Skeletal muscle cell (primary cell): ENCODE measurements at regions not wholly inside any gene's neighbourhood (a gene's known extent, or its start where the extent isn't known, plus 50 kb on each side); places are given as distances from the start of the nearest gene placed in this dataset.

Experiments
- DNase-seq: peaks from one replicate; pipeline ENCODE4 v3.0.0-alpha.2; 2010; ENCODE audit warnings: low read depth
- H3K4me3 ChIP-seq: 2 replicates; pipeline ENCODE4 v1.5.1; 2011; ENCODE audit warnings: low read depth, mild to moderate bottlenecking, control low read depth, low read length, moderate library complexity

DNA sequence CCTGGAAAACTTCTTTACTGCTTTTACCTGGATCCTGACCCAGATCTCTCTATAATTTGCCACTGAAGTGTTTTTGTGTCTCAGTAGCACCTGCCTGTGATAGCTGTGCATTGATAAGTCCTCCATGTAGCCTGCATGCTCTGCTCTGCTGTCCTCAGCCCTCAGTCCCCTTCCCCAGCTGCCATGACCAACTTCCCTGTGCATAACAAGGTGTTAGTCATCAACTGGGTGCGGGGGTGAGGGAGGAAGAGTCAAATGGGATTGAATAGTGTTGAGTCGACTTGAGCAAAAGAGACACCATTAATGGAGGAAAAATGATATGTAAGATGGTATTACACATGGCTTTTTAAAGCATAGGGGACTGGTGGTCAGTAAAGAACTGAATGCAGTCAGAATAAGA lies 92.2 kb upstream of the PLET1 start:
- H3K4me3 ChIP-seq = no peak overlapping the region
- DNase-seq = no peak

DNA sequence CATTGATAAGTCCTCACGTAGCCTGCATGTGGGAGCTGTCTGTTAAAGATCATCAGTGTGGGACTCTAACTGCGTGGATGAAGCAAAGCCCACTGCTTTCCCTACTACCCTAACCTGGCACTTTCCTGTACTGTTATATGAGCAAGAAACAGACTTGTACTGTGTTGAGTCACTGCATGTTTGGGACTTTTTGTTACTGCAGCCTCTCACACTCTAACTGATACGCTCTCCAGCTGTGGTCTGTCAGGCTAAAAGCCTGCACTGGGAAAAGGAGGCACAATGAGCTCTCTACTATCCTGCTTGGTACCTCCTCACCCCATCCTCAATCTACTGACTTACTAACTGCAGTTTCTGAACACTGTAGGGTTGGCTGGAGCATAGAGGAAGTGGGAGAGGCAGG lies 93.7 kb upstream of the PLET1 start:
- no peak overlapping the region for H3K4me3 ChIP-seq
- no peak for DNase-seq

DNA sequence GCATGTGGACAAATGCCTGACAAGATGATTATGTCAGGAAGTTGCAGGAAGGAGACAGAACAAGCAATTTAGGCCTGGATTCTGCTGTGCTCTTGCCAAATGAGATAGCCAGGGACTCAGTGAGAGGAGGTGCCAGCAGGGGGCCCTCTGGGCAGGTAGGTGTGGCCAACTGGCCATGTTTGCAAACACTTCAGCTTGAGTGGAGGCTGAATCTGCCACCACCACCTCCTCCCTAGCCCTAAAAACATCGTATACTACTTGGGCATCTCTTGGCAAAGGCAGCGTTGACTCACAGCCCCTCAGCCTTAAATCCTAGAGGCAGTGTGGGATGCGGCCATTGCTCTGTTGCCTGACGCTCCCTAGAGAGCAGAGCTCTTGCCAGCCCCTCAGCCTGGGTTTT lies 95.1 kb upstream of the PLET1 start:
- DNase-seq = no peak
- no peak overlapping the region for H3K4me3 ChIP-seq

DNA sequence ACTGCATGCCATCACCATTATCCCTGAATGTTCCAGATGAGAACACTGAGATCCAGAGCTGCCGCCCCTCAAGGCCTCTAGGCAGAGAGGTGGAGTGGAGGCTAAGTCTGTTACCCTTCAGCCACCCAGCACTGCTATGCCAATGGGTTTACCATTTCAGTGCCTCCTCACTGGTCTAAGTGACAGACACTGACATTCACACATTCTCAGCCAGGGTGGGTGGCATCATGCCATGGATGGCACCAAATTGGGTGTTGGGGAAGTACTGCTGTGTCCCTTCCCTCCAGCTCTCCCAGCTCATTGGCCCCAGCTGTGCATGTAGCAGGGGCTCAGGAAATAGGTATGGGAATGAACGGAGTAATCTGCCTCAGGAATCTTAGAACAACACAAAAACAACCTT lies 96.8 kb upstream of the PLET1 start:
- no peak for DNase-seq
- no peak overlapping the region for H3K4me3 ChIP-seq

DNA sequence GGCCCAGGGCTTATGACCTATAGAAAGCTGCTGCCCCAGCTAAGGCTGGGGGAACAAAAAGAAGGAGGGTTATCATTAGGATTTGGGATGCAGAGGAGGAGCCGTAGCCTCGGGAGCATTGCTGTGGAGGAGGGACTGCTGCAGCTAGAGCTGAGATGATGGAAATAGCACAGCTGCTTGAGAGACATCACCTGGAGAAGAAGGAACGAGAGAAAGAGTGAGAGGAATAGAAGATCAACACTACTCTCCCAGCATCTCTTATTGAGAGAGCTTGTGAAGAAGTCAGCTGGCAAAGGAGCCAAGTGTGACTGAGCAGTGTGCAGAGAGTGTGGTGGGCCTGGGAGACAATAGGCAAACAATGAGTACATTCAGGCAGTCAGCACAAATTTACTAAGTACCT lies 100.7 kb upstream of the PLET1 start:
- DNase-seq = no peak
- no peak overlapping the region for H3K4me3 ChIP-seq

DNA sequence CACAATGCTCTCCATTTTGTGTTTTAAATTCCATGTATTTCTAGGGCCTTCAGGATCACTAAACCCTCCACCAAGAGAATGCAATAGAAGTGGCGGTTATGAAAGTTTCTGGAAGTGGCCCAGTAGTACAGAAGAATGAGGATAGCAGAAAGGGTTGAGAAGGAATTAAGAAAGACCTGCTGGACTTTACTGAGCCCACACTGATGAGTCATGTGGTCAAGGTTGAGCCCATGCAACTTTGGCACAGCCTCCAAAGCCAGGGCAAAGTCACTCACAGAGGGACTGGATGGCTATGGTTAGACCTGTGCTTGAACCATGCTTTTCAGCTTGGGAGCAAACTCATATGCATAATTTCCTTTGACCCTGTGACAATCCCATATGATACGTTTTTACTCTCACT lies 102.9 kb upstream of the PLET1 start:
- H3K4me3 ChIP-seq = no peak overlapping the region
- DNase-seq = peak; percentile 51

DNA sequence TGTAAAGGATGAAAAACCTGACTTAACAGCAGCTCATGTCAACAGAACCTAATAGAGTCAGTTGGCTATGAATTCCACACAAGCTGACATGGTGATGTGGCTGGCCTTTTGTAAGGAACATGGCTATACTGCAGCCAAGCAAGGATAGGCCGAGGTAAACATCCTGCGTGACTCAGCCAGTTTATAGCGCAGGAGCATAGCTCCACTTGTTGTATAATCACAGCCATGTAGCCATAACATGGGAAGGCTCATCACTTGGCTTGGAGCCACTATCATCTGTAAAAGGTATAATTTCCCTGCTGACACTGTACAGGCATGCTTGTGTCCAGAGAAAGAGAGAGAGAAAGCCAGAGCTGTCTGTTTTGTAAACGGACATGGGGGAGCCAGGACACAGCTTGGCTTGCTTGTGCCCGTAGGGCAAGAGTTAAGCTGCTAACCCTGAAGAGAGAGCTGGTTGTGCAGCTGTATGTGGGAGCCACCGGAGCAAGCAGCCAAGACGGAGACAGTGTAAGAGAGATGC lies 104.4 kb upstream of the PLET1 start:
- no peak overlapping the region for H3K4me3 ChIP-seq
- DNase-seq = peak; percentile 97

DNA sequence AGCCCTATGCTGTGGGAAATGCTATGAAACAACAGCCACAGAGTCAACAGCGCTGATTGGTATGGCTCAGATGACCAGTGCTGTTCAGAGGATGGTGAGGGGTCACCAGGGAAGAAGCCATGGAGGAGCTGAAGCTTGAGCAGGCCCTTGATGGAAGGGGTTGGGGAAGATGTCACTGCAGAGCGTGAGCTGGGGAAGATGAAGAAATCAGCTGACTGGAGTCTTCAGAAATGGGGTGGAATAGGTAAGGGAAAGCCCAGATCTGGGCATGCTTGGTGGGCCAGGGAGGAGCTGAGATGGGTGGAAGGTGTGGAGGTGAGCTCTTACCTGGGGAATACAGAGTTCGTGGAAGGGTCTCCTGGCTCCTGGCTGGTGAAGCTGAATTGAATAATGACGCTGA lies 105.4 kb upstream of the PLET1 start:
- DNase-seq = no peak
- H3K4me3 ChIP-seq = no peak overlapping the region

DNA sequence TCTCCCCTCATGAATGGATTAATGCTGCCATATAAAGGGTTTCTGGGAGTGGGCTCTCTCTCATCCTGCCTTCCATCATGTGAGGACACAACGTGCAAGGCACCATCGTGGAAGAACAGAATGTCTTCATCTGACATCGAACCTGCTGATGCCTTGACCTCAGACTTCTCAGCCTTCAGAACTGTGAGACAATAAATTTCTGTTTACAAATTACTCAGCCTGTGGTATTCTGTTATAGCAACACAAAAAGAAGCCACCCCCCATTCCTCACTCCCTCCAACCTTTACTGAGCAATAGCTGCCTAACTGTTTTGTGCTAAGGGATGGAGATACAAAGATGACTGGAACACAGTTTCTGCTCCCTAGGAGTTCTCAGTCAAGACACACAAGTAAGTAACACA lies 106.1 kb upstream of the PLET1 start:
- DNase-seq = no peak
- H3K4me3 ChIP-seq = no peak overlapping the region

DNA sequence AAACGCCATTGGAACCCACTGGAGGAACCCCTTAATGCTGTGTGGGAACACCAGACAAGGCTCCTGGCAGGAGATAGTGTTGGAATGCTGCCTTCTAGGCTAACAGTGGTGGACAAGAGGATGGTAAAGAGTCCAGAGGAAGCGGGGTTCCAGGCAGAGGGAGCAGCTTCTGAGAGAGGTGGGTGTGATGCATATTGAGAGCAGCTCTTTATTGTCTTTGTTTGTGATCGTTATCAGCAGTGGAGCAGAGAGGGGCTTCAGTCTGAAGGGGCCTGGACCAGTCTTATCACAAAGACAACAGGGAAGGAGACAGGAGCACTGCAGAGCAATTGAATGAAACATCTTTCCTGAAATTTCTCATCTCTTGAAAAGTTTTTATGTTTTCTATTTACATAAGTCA lies 106.8 kb upstream of the PLET1 start:
- DNase-seq = no peak
- no peak overlapping the region for H3K4me3 ChIP-seq

DNA sequence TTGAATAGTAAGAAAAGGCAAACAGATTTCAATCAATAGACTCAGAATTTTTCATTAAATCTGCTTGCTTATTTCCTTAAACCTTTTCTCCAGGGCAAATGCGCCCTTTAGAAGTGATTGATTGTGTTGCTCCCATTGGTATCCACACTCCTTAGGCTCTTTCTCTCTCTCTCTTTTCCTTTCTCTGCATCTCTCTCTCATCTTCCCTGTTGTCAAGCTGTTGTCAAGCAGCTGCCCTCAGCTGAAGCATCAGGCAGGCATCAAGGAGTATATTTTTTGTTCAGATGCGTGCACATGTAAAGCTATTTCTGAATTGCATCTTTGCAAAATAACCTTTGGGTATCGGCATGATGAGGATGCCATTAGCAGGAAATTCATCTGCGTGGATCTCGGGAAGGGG lies 107.2 kb upstream of the PLET1 start:
- no peak overlapping the region for H3K4me3 ChIP-seq
- DNase-seq = no peak

DNA sequence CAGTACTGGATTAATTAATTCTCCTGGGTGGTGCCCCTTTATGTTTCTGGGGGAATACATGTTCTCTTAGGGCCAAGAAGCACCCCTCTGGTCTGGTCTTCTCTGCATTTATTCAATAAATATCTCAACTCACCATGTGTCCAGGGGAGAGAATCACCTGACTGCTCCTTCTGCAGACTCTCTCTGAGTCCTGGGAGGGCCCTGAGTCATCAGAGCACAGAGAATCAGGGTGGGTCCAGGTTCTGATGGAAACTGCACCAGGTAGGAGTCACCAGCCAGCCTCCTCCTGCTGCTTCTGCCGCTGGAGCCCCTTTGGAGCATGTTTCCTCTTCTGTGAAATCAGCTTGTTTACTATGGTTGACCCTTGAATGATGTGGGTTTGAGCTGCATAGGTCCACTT lies 107.7 kb upstream of the PLET1 start:
- H3K4me3 ChIP-seq = no peak overlapping the region
- no peak for DNase-seq

DNA sequence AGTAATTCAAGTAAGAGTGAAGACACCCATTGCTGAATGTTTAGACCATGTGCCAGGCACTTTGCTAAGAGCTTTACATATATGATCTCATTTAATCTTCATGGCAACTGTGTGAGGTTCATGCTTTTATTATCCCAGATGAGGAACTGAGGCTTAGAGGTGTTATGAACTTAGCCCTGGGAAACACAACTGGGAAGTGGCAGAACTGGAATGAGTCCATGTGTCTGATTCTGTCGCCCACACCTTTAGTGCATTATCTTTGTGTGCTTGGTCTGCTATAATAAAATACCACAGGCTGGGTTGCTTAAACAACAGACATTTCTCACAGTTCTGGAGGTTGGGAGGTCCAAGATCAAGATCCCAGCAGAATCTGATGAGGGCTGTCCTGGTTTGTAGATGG lies 108.7 kb upstream of the PLET1 start:
- DNase-seq = no peak
- H3K4me3 ChIP-seq = no peak overlapping the region

DNA sequence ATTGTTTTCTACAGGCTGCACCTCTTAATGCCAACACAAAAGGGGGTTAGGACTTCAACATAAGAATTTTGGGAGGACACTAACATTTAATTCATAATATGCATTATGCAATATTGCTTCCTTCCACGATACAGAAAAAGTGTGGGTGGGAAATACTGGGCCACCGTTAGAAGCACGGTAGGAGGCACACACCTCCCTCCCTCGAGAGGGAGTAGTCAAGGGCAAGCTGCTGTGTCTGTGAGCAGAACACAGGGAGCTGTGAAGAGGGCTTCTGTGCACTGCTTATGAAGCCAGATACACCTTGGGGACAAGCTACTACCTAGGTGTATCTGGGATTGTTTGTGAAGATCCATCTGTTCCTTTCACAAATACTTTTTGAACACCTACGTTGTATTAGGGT lies 109.3 kb upstream of the PLET1 start:
- no peak for DNase-seq
- H3K4me3 ChIP-seq = no peak overlapping the region

DNA sequence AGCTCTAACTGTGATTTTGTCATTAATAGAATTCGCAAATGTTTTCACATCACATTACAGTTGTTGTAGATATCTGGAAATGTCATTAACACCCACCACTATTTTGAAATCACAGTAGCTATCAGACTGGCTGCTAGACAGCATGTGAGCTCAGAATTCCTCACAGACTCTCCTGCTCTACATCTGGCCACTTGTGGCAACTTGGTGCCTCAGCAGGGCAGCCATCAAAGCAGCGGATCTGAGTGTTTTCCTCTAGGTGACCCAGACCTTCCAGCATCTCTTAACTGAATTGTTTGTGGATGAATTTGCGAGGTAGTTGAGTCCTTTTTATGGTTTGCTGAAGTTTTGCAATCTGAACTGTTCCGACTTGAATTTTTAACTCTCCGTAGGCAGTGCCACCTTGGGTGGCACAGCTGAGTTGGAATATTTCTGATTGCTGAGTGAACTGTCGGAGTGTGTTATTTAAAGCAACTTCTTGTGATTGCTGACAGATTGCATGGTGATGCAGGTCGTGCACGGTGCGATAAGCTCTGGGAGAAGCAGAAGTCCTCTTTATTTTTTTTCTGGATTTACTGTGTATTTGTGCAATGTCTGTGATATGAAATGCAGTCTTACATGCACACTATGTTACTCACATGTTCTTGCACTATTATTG lies 114.0 kb upstream of the PLET1 start:
- H3K4me3 ChIP-seq = no peak overlapping the region
- DNase-seq = no peak

DNA sequence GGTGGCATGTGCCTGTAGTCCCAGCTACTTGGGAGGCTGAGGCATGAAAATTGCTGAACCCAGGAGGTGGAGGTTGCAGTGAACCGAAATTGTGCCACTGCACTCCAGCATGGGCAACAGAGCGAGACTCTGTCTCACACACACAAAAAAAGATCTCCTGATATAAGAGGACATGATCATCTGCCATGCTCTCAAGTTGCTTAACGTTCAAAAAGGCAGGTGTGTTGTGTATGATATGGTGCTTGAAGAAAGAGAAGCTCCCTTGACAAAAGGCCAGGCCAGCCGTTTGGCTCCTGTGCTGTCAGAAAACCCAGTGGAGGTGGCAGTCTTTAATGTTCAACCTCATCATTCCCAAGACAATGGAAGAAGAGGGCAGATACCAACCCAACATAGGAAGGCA lies 117.3 kb upstream of the PLET1 start:
- H3K4me3 ChIP-seq = no peak overlapping the region
- DNase-seq = no peak

DNA sequence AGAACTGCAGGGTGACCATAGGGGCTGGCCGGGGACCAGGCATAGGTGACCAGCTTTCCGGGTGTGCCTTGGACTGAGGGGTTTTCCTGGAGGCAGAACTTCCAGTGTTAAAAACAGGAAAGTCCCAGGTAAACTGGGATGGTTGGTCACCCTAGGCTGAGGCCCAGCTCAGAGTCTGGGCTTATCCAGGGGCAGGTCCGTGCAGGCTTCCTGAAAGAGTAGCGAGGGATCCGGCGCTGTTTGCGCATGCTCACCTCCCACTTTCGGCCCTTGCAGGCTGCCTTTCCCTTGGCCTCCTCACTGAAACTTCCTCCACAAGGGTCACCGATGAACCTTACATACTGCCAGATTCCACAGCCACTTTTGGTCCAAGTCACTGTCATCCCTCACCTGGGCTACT lies 119.8 kb upstream of the PLET1 start:
- H3K4me3 ChIP-seq = no peak overlapping the region
- DNase-seq = no peak

DNA sequence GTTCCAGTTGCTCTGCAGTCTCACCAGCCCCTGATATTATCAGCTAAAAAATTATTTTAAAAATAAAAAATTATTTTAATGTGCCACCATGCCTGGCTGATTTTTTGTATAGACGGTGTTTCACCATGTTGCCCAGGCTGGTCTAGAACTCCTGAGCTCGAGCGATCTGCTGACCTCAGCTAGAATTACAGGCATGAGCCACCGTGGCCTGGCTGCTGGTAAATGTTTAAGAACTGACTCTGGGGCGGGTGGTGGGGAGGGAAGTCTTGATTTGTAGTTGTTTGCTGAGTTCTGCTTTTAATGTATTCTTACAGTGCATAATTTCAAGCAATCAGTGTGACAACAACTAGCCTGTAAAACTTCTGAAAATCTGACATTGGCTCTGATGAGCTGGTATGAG lies 120.9 kb upstream of the PLET1 start:
- no peak overlapping the region for H3K4me3 ChIP-seq
- no peak for DNase-seq

DNA sequence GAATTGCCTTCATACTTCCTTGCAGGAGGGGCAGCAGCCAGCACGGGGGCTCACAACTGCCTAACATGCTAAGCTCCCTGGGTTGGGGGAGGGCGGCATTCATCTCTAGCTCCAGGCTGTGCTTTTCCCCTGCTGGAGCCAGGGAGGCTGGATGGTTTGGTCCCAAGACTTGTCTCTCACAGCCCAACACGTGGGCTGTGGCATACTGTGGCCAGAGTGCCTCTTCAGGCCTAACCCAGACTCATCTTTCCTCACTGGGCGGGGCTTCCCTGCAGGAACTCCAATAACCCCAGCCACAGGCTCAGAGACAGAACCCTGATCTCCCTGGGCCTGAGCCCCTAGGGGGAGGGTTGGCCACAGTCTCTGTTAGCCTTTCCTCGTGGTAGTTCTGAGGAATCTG lies 121.9 kb upstream of the PLET1 start:
- no peak for DNase-seq
- H3K4me3 ChIP-seq = no peak overlapping the region

DNA sequence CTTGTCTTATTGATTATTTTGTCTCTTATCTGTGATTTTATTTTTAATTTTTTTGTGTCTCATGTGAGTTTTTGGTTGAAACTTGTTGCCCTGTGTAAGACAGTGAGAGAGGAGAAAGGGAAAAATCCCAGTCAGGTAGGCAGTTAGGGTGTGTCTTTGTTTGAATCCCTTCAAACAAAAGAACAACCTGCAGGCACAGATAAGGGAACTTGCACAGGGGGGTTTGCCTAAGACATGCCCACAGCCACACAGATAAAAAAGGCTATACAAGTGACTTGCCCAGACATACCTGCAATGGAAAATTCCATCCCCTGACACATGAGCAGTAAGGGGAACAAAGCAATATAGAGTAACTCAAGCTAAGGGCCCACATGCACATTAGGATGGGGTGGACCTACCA lies 127.8 kb upstream of the PLET1 start:
- no peak for DNase-seq

DNA sequence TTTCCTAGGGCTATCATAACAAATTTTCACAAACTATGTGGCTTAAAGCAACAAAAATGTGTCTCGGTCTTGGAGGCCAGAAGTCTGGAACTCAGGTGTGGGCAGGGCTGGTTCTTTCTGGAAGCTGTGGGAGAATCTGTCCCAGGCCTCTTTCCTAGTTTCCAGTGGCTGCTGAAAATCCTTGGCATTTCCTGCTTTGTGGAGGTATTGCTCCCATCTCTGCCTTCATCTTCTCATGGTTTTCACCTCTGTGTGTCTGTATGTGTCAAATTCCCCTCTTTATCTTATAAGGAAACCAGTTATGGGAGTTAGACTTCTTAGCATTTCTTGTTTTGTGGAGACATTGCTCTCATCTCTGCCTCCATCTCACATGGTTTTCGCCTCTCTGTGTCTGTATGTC lies 130.4 kb upstream of the PLET1 start:
- H3K4me3 ChIP-seq = no peak overlapping the region
- no peak for DNase-seq

More for the DNA sequence above, 127.8 kb upstream of the PLET1 start:
- no peak overlapping the region for H3K4me3 ChIP-seq

DNA sequence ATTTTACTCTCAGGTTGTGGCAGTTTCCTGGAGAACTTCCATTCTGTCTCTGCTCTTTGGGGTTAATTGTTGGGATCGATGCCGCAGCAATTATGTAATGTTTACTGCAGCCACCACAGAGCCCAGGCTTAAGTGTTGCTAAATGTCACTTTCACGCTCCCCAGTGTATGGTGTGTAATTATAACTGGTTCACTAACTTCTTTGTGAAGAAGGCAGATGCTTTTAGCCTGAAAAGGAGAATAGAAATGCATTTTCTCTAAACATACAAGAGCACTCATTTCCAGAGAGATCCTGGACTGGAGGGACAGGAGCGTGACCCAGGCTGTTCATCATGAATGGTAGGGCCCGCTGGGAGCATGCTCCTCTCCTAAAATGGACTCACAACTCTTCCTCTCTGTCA lies 132.2 kb upstream of the PLET1 start:
- H3K4me3 ChIP-seq = no peak overlapping the region
- DNase-seq = no peak
